Activated CD8-positive, alpha-beta T cell treated with anti-CD3 and anti-CD28 coated beads for 36 hours (primary cell): ENCODE measurements at regions not wholly inside any gene's neighbourhood (a gene's known extent, or its start where the extent isn't known, plus 50 kb on each side); places are given as distances from the start of the nearest gene placed in this dataset.

Experiments
- ATAC-seq: fragments of 200-7000 bp; cut with Tn5 transposase; one replicate; pipeline ENCODE4 v1.10.0; 2021; ENCODE audit warnings: mild to moderate bottlenecking, moderate library complexity
- CTCF ChIA-PET: fragments of 350-600 bp; sonication (Branson Sonifier 250); formaldehyde crosslinking; loops from one replicate; lab custom pipeline; 2021; ENCODE audit warnings: antibody characterized with exemption; lab: Charles Lee
- POLR2A ChIA-PET: fragments of 350-600 bp; sonication (Branson Sonifier 250); formaldehyde crosslinking; loops from one replicate; lab custom pipeline; 2021; ENCODE audit warnings: antibody characterized with exemption; lab: Charles Lee
- DNase-seq: peaks from one replicate; pipeline ENCODE4 v3.0.0-alpha.2; 2020
- H3K27ac Mint-ChIP-seq: one replicate; pipeline ENCODE4 v1.8.0; 2021; ENCODE audit warnings: mild to moderate bottlenecking, mixed read lengths
- H3K27me3 Mint-ChIP-seq: one replicate; pipeline ENCODE4 v1.8.0; 2021; ENCODE audit warnings: mixed read lengths
- H3K36me3 Mint-ChIP-seq: one replicate; pipeline ENCODE4 v1.8.0; 2021; ENCODE audit warnings: low read depth, mixed read lengths
- H3K4me1 Mint-ChIP-seq: one replicate; pipeline ENCODE4 v1.8.0; 2021; ENCODE audit warnings: low read depth, mixed read lengths
- H3K4me3 Mint-ChIP-seq: one replicate; pipeline ENCODE4 v1.8.0; 2021; ENCODE audit warnings: mild to moderate bottlenecking, moderate library complexity, mixed read lengths
- H3K9me3 Mint-ChIP-seq: one replicate; pipeline ENCODE4 v1.8.0; 2021; ENCODE audit warnings: mixed read lengths
- intact Hi-C: fragments of 100-400 bp; cut with micrococcal nuclease; formaldehyde crosslinking; loops from one replicate; pipeline ENCODE4 v1.10.0; 2022
- TF ChIP-seq, protein P1 (sequence below): fragments of 200-600 bp; IDR thresholded peaks from one replicate; pipeline ENCODE4 v1.8.0; 2022; ENCODE audit warnings: antibody characterized with exemption, mild to moderate bottlenecking

- POLR2A ChIA-PET: no interaction called here
- H3K9me3 Mint-ChIP-seq: no peaks in the 10 kb centered on the region
- CTCF ChIA-PET: no interaction called here
- no peaks in the 10 kb centered on the region for H3K36me3 Mint-ChIP-seq
- DNase-seq: no peak
- H3K4me3 Mint-ChIP-seq: no peak overlapping the region
- H3K4me1 Mint-ChIP-seq: no peaks in the 10 kb centered on the region
- peaks cover 15% of the 10 kb centered on the region for H3K27me3 Mint-ChIP-seq
- TF ChIP-seq, protein P1, sequence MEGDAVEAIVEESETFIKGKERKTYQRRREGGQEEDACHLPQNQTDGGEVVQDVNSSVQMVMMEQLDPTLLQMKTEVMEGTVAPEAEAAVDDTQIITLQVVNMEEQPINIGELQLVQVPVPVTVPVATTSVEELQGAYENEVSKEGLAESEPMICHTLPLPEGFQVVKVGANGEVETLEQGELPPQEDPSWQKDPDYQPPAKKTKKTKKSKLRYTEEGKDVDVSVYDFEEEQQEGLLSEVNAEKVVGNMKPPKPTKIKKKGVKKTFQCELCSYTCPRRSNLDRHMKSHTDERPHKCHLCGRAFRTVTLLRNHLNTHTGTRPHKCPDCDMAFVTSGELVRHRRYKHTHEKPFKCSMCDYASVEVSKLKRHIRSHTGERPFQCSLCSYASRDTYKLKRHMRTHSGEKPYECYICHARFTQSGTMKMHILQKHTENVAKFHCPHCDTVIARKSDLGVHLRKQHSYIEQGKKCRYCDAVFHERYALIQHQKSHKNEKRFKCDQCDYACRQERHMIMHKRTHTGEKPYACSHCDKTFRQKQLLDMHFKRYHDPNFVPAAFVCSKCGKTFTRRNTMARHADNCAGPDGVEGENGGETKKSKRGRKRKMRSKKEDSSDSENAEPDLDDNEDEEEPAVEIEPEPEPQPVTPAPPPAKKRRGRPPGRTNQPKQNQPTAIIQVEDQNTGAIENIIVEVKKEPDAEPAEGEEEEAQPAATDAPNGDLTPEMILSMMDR: no peak
- no peak overlapping the region for H3K27ac Mint-ChIP-seq
- intact Hi-C loops: no loop called here
- ATAC-seq: no peak
Measured at GRCh38 chr16:26189536-26189935, 497.8 kb downstream of the HS3ST4 start.

DNA sequence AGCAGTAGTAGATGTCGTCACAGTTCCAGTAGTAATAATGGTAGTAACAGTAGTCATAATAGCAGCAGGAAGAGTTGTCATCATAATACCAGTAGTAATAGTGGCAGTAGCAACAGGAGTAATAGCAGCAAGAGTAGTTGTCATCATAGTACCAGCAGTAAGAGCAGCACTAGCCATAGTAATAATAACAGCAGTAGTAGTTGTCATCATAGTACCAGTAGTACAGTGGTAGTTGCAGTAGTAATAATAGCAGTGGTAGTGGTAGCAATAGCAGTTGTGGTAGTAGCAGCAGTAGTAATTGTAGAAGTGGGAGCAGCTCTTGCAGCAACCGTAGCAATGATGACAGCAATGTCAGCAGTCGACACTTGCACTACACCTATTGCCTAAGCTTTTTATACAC, 502.8 kb downstream of the HS3ST4 start:
- Mint-ChIP-seq H3K4me3 (no peak overlapping the region), H3K36me3 (no peaks in the 10 kb centered on the region), H3K9me3 (no peaks in the 10 kb centered on the region), H3K27ac (no peak overlapping the region), H3K4me1 (peaks cover 2% of the 10 kb centered on the region), H3K27me3 (peaks cover 10% of the 10 kb centered on the region)
- ATAC-seq (no peak), DNase-seq (no peak)
- ChIA-PET POLR2A (no interaction called here), CTCF (no interaction called here)
- intact Hi-C loops: no loop called here
- TF ChIP-seq, protein P1: no peak

DNA sequence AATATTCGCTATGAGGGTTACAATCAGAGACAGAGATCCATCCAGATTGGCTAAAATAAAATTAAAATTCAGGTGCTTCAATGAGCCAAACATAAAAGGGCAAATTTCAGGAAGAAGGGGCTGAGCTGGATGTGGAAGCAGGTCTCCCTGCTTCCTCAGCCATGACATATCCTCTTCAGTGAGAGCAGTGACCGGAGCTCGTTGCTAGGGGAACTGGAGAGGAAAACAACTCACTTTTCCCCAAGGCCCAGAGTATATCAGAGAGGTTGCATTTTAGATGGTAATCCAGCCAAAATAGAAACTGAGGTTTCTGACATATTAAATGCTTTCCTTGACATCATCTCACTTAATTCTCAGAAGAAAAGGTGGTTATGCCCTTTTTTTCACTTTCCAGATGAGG, 503.5 kb downstream of the HS3ST4 start:
- Mint-ChIP-seq H3K27ac (no peak overlapping the region), H3K4me3 (no peak overlapping the region), H3K9me3 (no peaks in the 10 kb centered on the region), H3K36me3 (no peaks in the 10 kb centered on the region), H3K27me3 (peaks cover 10% of the 10 kb centered on the region), H3K4me1 (peaks cover 2% of the 10 kb centered on the region)
- peak; percentile 42 for ATAC-seq
- POLR2A ChIA-PET: no interaction called here
- intact Hi-C loops: no loop called here
- peak; percentile 3 for DNase-seq
- TF ChIP-seq, protein P1: no peak
- CTCF ChIA-PET: no interaction called here

DNA sequence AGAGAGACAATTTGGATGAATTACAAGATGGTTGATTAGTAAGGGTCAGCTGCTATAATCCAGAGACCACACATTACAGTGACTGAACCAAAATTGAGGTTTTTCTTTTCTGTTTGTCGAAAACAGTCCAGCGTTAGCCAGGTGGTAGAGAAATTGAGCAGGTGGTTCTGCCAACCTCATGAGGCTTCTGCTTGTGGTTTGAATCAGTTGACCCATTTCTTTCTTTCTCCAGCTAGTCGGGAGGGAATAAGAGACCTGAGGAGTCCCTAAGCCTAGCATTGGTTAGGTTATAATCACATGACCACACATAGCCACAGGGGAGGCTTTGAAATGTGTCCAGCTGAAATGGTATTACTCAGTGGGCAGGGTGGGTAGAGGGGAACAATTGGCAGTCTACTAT, 504.6 kb downstream of the HS3ST4 start:
- H3K27me3 Mint-ChIP-seq: peaks cover 10% of the 10 kb centered on the region
- no peak overlapping the region for H3K27ac Mint-ChIP-seq
- H3K4me3 Mint-ChIP-seq: no peak overlapping the region
- TF ChIP-seq, protein P1: no peak
- POLR2A ChIA-PET: interaction anchor here (0.6 kb wide), 1 partner anchor 750 kb away, joined by 3 read pairs; no protein-coding TSS in a partner anchor
- ATAC-seq (no peak), DNase-seq (no peak)
- no peaks in the 10 kb centered on the region for H3K9me3 Mint-ChIP-seq
- CTCF ChIA-PET: no interaction called here
- intact Hi-C loops: no loop called here
- H3K36me3 Mint-ChIP-seq: no peaks in the 10 kb centered on the region
- peaks cover 2% of the 10 kb centered on the region for H3K4me1 Mint-ChIP-seq

DNA sequence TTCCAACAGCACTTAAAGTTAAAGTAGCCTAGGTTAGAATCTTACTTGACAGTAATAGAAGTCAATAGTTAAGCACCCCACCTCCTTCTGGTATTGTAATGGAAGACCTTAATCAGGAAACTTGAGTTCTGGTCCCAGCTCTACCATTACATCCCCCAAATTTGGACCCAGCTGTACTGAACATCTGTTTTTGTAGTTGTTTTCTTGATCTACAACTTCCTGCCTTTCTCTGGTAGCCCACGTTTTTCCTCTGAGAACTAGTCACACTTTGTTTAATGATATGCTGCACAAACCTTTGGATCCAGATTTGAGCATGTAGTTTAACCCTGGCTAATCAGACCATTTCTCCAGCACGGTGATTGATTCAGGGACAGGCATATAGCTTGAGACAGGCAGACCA, 505.0 kb downstream of the HS3ST4 start:
- TF ChIP-seq, protein P1: no peak
- Mint-ChIP-seq H3K9me3 (no peaks in the 10 kb centered on the region), H3K27ac (no peak overlapping the region), H3K4me3 (no peak overlapping the region), H3K36me3 (no peaks in the 10 kb centered on the region), H3K4me1 (peaks cover 2% of the 10 kb centered on the region), H3K27me3 (peaks cover 13% of the 10 kb centered on the region)
- intact Hi-C loops: no loop called here
- no peak for DNase-seq
- ChIA-PET POLR2A (interaction anchor here (0.6 kb wide), 1 partner anchor 750 kb away, joined by 3 read pairs; no protein-coding TSS in a partner anchor), CTCF (no interaction called here)
- ATAC-seq: no peak
